ENCODE measurements at regions not wholly inside any gene's neighbourhood (a gene's known extent, or its start where the extent isn't known, plus 50 kb on each side); places are given as distances from the start of the nearest gene placed in this dataset.

DNA sequence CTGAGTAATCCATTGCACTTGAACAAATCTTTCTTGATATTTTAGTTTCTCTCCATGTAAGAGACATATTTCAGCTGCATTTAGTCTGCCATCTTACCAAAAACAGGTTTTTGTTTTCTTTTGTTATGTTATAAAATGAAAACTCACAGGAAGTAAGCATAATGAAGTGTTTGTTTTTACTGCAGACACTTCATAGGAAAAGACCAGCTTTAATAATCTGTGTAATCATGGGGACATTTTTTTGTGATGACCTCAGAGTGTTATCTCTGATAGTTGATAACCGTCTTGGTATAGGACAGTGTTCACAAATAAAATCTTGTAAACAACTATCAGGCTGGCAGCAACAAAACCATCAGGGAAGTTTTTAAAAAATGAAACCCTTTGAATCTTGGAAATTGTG, 266.2 kb upstream of the OR4E1 start (continued):
- TF ChIP-seq, protein P1, sequence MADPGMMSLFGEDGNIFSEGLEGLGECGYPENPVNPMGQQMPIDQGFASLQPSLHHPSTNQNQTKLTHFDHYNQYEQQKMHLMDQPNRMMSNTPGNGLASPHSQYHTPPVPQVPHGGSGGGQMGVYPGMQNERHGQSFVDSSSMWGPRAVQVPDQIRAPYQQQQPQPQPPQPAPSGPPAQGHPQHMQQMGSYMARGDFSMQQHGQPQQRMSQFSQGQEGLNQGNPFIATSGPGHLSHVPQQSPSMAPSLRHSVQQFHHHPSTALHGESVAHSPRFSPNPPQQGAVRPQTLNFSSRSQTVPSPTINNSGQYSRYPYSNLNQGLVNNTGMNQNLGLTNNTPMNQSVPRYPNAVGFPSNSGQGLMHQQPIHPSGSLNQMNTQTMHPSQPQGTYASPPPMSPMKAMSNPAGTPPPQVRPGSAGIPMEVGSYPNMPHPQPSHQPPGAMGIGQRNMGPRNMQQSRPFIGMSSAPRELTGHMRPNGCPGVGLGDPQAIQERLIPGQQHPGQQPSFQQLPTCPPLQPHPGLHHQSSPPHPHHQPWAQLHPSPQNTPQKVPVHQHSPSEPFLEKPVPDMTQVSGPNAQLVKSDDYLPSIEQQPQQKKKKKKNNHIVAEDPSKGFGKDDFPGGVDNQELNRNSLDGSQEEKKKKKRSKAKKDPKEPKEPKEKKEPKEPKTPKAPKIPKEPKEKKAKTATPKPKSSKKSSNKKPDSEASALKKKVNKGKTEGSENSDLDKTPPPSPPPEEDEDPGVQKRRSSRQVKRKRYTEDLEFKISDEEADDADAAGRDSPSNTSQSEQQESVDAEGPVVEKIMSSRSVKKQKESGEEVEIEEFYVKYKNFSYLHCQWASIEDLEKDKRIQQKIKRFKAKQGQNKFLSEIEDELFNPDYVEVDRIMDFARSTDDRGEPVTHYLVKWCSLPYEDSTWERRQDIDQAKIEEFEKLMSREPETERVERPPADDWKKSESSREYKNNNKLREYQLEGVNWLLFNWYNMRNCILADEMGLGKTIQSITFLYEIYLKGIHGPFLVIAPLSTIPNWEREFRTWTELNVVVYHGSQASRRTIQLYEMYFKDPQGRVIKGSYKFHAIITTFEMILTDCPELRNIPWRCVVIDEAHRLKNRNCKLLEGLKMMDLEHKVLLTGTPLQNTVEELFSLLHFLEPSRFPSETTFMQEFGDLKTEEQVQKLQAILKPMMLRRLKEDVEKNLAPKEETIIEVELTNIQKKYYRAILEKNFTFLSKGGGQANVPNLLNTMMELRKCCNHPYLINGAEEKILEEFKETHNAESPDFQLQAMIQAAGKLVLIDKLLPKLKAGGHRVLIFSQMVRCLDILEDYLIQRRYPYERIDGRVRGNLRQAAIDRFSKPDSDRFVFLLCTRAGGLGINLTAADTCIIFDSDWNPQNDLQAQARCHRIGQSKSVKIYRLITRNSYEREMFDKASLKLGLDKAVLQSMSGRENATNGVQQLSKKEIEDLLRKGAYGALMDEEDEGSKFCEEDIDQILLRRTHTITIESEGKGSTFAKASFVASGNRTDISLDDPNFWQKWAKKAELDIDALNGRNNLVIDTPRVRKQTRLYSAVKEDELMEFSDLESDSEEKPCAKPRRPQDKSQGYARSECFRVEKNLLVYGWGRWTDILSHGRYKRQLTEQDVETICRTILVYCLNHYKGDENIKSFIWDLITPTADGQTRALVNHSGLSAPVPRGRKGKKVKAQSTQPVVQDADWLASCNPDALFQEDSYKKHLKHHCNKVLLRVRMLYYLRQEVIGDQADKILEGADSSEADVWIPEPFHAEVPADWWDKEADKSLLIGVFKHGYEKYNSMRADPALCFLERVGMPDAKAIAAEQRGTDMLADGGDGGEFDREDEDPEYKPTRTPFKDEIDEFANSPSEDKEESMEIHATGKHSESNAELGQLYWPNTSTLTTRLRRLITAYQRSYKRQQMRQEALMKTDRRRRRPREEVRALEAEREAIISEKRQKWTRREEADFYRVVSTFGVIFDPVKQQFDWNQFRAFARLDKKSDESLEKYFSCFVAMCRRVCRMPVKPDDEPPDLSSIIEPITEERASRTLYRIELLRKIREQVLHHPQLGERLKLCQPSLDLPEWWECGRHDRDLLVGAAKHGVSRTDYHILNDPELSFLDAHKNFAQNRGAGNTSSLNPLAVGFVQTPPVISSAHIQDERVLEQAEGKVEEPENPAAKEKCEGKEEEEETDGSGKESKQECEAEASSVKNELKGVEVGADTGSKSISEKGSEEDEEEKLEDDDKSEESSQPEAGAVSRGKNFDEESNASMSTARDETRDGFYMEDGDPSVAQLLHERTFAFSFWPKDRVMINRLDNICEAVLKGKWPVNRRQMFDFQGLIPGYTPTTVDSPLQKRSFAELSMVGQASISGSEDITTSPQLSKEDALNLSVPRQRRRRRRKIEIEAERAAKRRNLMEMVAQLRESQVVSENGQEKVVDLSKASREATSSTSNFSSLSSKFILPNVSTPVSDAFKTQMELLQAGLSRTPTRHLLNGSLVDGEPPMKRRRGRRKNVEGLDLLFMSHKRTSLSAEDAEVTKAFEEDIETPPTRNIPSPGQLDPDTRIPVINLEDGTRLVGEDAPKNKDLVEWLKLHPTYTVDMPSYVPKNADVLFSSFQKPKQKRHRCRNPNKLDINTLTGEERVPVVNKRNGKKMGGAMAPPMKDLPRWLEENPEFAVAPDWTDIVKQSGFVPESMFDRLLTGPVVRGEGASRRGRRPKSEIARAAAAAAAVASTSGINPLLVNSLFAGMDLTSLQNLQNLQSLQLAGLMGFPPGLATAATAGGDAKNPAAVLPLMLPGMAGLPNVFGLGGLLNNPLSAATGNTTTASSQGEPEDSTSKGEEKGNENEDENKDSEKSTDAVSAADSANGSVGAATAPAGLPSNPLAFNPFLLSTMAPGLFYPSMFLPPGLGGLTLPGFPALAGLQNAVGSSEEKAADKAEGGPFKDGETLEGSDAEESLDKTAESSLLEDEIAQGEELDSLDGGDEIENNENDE (IDR thresholded peaks at IDR 0.05; ENCODE audit: insufficient replicate concordance, low read length) = no peak
- TF ChIP-seq SRF (IDR thresholded peaks at IDR 0.05; ENCODE audit: low read depth, low read length) = no peak
- no peak for TF ChIP-seq SP2 (IDR thresholded peaks at IDR 0.05; ENCODE audit: low read length)
- TF ChIP-seq NRF1 (IDR thresholded peaks at IDR 0.05; ENCODE audit: low read depth, low read length) = no peak
- TF ChIP-seq KDM4A (IDR thresholded peaks at IDR 0.05; ENCODE audit: low read depth, low read length, severe bottlenecking) = no peak
- TF ChIP-seq GABPA (IDR thresholded peaks at IDR 0.05; ENCODE audit: borderline replicate concordance, insufficient read depth, low read length) = no peak
- TF ChIP-seq POU5F1 (IDR thresholded peaks at IDR 0.05; ENCODE audit: low read depth, low read length) = no peak
- no peak for TF ChIP-seq SIN3A (conservative IDR thresholded peaks at IDR 0.05 in 1 of 2, IDR thresholded peaks at IDR 0.05 in 1 of 2; ENCODE audit: low read depth in 1 of 2, low read length in 2 of 2)
